ENCODE measurements at regions not wholly inside any gene's neighbourhood (a gene's known extent, or its start where the extent isn't known, plus 50 kb on each side); places are given as distances from the start of the nearest gene placed in this dataset.

- no CpG with 5 or more reads among the region's 2 CpGs for WGBS, 2 experiments (ENCODE audit: extremely low coverage in 2 of 2, insufficient read length in 1 of 2)
- Histone ChIP-seq H4K5ac (ENCODE audit: low read depth, low read length) (no peak overlapping the region), H2BK20ac (ENCODE audit: low read depth, low read length) (no peak overlapping the region), H3K9me1 (ENCODE audit: insufficient read depth, low read length) (no peaks in the 10 kb centered on the region), H4K91ac (ENCODE audit: insufficient read depth, low read depth, low read length) (no peak overlapping the region), H3K23ac (ENCODE audit: low read depth, low read length) (no peak overlapping the region), H2BK15ac (ENCODE audit: low read depth, low read length) (no peak overlapping the region), H3K27me3 (ENCODE audit: control insufficient read depth, insufficient read depth, low read length) (no peaks in the 10 kb centered on the region), H4K8ac (ENCODE audit: low read depth in 2 of 2, low read length in 2 of 2) (no peak overlapping the region), H3K9me3 (ENCODE audit: control insufficient read depth, insufficient read depth, low read length) (no peaks in the 10 kb centered on the region), H2AFZ (replicated peaks; ENCODE audit: low read length, poor library complexity) (no peak overlapping the region), H3K27ac (ENCODE audit: insufficient read depth, low read length) (no peak overlapping the region), H3K4me2 (ENCODE audit: low read depth, low read length) (no peak overlapping the region), H3K56ac (ENCODE audit: extremely low read depth, insufficient read depth, low read length) (no peak overlapping the region), H2AK5ac (ENCODE audit: low read depth, low read length) (no peak overlapping the region), H4K20me1 (ENCODE audit: insufficient read depth, low read length) (no peaks in the 10 kb centered on the region), H3K4me1 (ENCODE audit: control insufficient read depth, insufficient read depth, low read length) (no peaks in the 10 kb centered on the region), H3K79me1 (ENCODE audit: low read depth in 1 of 2, low read length in 2 of 2) (no peaks in the 10 kb centered on the region), H3K4me3 (ENCODE audit: insufficient read depth, low read depth, low read length) (no peak overlapping the region), H3K14ac (replicated peaks; ENCODE audit: low read depth, low read length) (no peak overlapping the region), H2AK9ac (replicated peaks; ENCODE audit: low read depth, low read length, poor library complexity) (no peak overlapping the region), H2BK120ac (ENCODE audit: low read depth, low read length) (no peak overlapping the region), H3K18ac (ENCODE audit: low read depth, low read length) (no peak overlapping the region), H3K36me3 (ENCODE audit: control insufficient read depth, insufficient read depth, low read length) (no peaks in the 10 kb centered on the region), H2BK5ac (ENCODE audit: low read depth, low read length, poor library complexity, severe bottlenecking) (no peak overlapping the region), H3K9ac (ENCODE audit: low read depth, low read length) (no peak overlapping the region), H3K4ac (ENCODE audit: low read depth, low read length) (no peak overlapping the region)
- BruUV-seq (replicated peaks): no TSS peak
- DNase-seq (no peak), ATAC-seq (ENCODE audit: low read depth) (no peak)
- in situ Hi-C loops (cut with MboI; ENCODE audit: low sequenced_read_pairs) (no loop called here), intact Hi-C loops (cut with micrococcal nuclease) (no loop called here), dilution Hi-C loops (cut with HindIII; ENCODE audit: low sequenced_read_pairs, unreplicated experiment) (no loop called here)
- CTCF ChIA-PET: no interaction called here
- POLR2A ChIA-PET (ENCODE audit: unreplicated experiment): no interaction called here
- TF ChIP-seq RCOR1 (IDR thresholded peaks at IDR 0.05; ENCODE audit: insufficient replicate concordance, low read length): no peak
- TF ChIP-seq ELK1 (IDR thresholded peaks at IDR 0.05; ENCODE audit: borderline replicate concordance, low read depth, low read length): no peak
- no peak for TF ChIP-seq SMC3 (IDR thresholded peaks at IDR 0.05; ENCODE audit: low read depth, low read length)
- no peak for TF ChIP-seq CHD1 (IDR thresholded peaks at IDR 0.05; ENCODE audit: low read depth, low read length)
- TF ChIP-seq USF2 (IDR thresholded peaks at IDR 0.05; ENCODE audit: low read depth, low read length): no peak
- no peak for TF ChIP-seq RAD21 (IDR thresholded peaks at IDR 0.05; ENCODE audit: low read length)
Observed at GRCh38 chr13:104750377-104750776, 1684.2 kb upstream of the SLC10A2 start.

All from IMR-90 (cell line).